BJ (cell line): ENCODE measurements at regions not wholly inside any gene's neighbourhood (a gene's known extent, or its start where the extent isn't known, plus 50 kb on each side); places are given as distances from the start of the nearest gene placed in this dataset.

Experiments used
- CTCF ChIA-PET: fragments of 350-600 bp; formaldehyde crosslinking; extraction: SDS; loops from one replicate; lab custom pipeline; 2021; ENCODE audit warnings: antibody characterized with exemption, inconsistent platforms; lab: Yijun Ruan, JAX
- POLR2A ChIA-PET: fragments of 300-600 bp; sonication (Branson Sonifier 250); formaldehyde crosslinking; extraction: SDS; loops from one replicate; lab custom pipeline; 2021; ENCODE audit warnings: antibody characterized with exemption; lab: Charles Lee
- DNase-seq: peaks from one replicate; pipeline ENCODE4 v3.0.0-alpha.2; 2011; ENCODE audit warnings: low read depth
- H3K27me3 ChIP-seq: 2 replicates; pipeline ENCODE4 v1.6.0; 2011; ENCODE audit warnings: low read length; ENCODE audit not compliant: control insufficient read depth, insufficient read depth
- H3K36me3 ChIP-seq: 2 replicates; pipeline ENCODE4 v1.5.1; 2011; ENCODE audit warnings: low read length; ENCODE audit not compliant: control insufficient read depth, insufficient read depth
- H3K4me3 ChIP-seq: 2 replicates; pipeline ENCODE4 v1.5.1; 2011; ENCODE audit warnings: low read depth, mild to moderate bottlenecking, control low read depth, low read length
- CTCF ChIP-seq: IDR thresholded peaks from 2 replicates; pipeline ENCODE4 v1.5.1; 2011; ENCODE audit warnings: low read depth, mild to moderate bottlenecking, control low read depth, inconsistent platforms, low read length, moderate library complexity; ENCODE audit not compliant: insufficient read depth

- Histone ChIP-seq H3K27me3 (no peaks in the 10 kb centered on the region), H3K36me3 (no peaks in the 10 kb centered on the region), H3K4me3 (no peak overlapping the region)
- ChIA-PET CTCF (no interaction called here), POLR2A (no interaction called here)
- no peak for TF ChIP-seq CTCF
- no peak for DNase-seq
Observed at GRCh38 chr4:44817930-44818329, 91.6 kb upstream of the GNPDA2 start.

- Histone ChIP-seq H3K4me3 (no peak overlapping the region), H3K27me3 (no peaks in the 10 kb centered on the region), H3K36me3 (no peaks in the 10 kb centered on the region)
- ChIA-PET CTCF (interaction anchor here (0.6 kb wide), 1 partner anchor 20 kb away, joined by 3 read pairs; no protein-coding TSS in a partner anchor), POLR2A (no interaction called here)
- TF ChIP-seq CTCF, result no peak
- no peak for DNase-seq
Observed at GRCh38 chr4:44806071-44806470, 79.7 kb upstream of the GNPDA2 start.

- DNase-seq, result no peak
- TF ChIP-seq CTCF, result no peak
- CTCF ChIA-PET, result no interaction called here
- H3K4me3 ChIP-seq, result no peak overlapping the region
- POLR2A ChIA-PET, result no interaction called here
- H3K27me3 ChIP-seq, result no peaks in the 10 kb centered on the region
- no peaks in the 10 kb centered on the region for H3K36me3 ChIP-seq
Observed at GRCh38 chr4:44804301-44804700, 77.9 kb upstream of the GNPDA2 start.

- CTCF ChIA-PET, result no interaction called here
- DNase-seq, result no peak
- Histone ChIP-seq H3K27me3 (no peaks in the 10 kb centered on the region), H3K4me3 (no peak overlapping the region), H3K36me3 (no peaks in the 10 kb centered on the region)
- TF ChIP-seq CTCF, result no peak
- POLR2A ChIA-PET, result no interaction called here
Observed at GRCh38 chr4:44801384-44801783, 75.0 kb upstream of the GNPDA2 start.

- Histone ChIP-seq H3K36me3 (no peaks in the 10 kb centered on the region), H3K4me3 (no peak overlapping the region), H3K27me3 (no peaks in the 10 kb centered on the region)
- no peak for DNase-seq
- CTCF ChIA-PET, result no interaction called here
- no peak for TF ChIP-seq CTCF
- POLR2A ChIA-PET, result no interaction called here
Observed at GRCh38 chr4:44791831-44792230, 65.5 kb upstream of the GNPDA2 start.
